HG02798 (cell line): ENCODE measurements at regions not wholly inside any gene's neighbourhood (a gene's known extent, or its start where the extent isn't known, plus 50 kb on each side); places are given as distances from the start of the nearest gene placed in this dataset.
"Not testable (repeated sequence)": the region's sequence is repeated elsewhere in the genome, so short reads cannot be mapped to it uniquely, and the experiment has no call there.

Experiments used
- ATAC-seq: cut with Tn5 transposase; IDR thresholded peaks from one replicate; pipeline ENCODE4 v1.9.1; 2021; ENCODE audit warnings: mild to moderate bottlenecking; ENCODE audit not compliant: unreplicated experiment, poor library complexity

DNA sequence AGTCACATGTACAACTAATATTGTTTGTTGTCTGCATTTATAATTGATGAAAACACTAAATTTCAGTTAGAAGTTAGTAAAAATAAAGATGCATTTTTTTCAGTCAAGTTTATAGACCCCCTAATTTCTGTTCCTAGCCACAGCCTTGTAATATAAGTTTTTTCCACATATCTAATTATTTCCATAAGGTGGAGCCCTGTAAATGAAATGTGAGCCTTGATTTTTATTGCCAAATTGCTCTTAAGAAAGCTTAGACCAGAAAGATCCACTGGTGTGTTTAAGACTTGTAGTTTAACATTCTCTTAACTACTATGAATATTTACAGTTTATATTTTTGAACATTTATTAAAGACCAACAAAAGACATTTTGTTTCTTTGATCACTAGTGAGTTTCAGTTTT lies 322.1 kb upstream of the RGS6 start:
- ATAC-seq: no peak

GRCh38 chr14:71610797-71611196 lies 321.4 kb upstream of the RGS6 start:
- no peak for ATAC-seq

DNA sequence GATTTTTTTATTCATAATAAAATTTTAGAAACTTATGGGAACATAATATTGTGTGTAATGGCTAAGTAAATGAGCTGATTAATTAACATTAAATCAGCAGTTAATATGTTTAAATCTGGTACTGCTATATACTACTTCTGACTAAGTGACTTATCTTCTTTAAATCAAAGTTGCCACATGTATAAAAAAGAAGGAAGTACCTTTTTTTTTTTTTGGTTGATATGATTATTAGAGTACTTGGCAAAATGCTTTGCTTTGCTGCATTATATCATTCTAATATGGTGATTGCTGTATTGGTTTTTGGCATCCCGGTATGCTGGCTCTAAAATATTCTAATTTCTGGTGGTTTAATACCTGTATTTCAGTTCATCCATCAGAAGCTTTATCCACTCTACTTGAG lies 319.1 kb upstream of the RGS6 start:
- ATAC-seq: no peak

DNA sequence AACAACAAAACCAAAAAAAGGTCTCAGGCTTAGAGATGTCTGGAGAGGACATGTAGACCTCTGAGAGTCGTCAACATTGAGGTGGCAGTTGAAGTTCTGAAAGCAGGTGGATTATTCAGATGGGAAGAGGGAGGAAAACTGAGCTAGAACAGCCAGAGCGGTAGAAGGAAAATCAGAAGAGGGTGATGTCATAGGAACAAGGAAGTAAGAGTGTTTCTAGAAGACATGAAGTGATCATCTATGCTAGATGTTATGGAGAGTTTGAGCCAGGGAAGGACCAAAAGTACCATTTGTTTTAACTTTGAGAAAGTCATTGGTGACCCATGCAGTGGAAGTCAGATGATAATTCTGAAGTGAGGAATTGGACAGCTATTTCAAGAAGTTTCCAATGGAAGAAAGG lies 316.2 kb upstream of the RGS6 start:
- ATAC-seq: no peak

- ATAC-seq: peak; percentile 45
Observed at GRCh38 chr14:71618047-71618446, 314.2 kb upstream of the RGS6 start.

DNA sequence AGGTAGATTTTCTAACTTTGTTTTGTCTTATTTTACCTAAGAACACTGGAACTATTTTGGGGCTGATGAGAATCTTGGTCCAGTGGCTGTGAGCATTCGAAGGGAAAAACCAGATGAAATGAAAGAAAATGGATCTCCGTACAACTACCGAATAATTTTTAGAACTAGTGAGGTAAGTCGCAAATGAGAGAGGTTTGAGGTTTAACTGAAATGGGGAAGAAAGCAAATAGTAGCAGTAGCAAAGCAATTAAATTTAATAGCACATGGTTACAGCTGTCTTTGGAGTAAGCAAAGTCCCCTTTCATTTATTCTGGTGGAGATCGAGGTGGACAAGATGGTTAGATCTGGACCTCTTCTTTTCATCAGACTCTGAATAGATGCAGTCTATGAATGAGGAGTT lies 313.5 kb upstream of the RGS6 start:
- ATAC-seq: no peak

DNA sequence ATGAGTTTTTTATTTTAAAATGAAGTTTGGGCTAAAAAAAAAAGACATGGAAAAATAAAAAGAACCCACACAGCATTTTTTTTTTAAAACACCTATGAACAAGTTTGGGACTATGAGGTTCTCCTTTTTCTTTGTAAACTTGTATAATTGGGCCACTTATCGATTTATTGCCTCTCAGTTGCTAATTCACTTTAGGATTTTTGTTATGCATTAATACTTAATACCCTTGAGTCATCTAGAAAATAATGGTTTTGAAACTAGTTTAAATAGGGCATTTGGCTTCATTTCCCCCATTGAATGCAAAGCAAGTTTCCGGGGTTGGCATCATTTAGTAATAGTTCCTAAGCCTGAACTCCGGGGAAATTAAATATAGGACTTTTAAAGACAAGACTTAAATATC lies 312.8 kb upstream of the RGS6 start:
- no peak for ATAC-seq

DNA sequence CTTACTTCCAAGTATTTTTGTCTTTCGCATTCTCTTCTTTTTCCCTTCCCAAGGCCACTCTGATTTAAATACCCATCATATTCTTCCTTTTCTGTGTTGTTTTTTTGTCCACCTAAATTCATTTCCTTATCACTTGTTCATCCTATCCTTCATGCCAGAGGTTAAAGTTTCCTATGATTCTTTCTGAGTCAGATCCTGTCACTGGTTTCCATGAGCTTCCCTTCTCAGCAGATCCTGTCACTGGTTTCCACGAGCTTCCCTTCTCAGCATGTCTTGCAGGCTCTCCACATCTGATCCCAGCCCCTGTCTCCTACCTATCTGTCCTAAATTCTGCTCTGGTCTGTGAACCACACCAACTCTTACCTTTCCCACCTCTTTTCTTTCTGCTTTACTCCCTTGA lies 311.8 kb upstream of the RGS6 start:
- no peak for ATAC-seq

GRCh38 chr14:71621276-71621675 lies 311.0 kb upstream of the RGS6 start:
- no peak for ATAC-seq

GRCh38 chr14:71621980-71622605 lies 310.1 kb upstream of the RGS6 start:
- ATAC-seq: no peak

DNA sequence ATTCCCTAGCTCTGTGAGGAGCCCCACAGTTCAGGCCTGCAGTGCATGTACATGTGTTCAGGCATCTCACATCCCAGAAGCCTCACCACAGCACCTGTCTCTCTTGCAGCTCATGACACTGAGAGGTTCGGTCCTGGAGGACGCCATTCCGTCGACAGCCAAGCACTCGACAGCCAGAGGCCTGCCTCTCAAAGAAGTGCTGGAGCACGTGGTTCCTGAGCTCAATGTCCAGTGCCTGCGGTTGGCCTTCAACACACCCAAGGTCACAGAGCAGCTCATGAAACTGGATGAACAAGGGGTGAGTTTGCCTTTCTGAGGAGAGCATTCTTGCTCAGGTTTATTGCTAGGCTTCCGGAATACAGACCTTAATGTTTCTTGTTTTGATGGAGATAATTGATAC lies 308.3 kb upstream of the RGS6 start:
- no peak for ATAC-seq

DNA sequence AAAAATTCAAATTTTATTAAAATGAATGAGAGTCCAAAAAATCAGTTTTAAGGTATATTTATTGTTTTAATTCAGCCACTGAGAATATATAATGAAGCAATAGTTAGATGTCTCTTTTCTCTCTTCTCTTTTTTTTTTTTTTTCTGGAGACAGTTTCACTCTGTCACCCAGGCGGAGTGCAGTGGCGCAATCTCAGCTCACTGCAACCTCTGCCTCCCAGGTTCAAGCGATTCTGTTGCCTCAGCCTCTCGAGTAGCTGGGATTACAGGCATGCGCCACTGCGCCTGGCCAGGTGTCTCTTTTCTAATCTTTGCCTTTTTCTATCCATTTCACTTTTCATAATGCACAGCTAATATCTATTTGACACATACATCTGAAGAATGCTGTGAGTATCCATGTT lies 307.1 kb upstream of the RGS6 start:
- no peak for ATAC-seq

DNA sequence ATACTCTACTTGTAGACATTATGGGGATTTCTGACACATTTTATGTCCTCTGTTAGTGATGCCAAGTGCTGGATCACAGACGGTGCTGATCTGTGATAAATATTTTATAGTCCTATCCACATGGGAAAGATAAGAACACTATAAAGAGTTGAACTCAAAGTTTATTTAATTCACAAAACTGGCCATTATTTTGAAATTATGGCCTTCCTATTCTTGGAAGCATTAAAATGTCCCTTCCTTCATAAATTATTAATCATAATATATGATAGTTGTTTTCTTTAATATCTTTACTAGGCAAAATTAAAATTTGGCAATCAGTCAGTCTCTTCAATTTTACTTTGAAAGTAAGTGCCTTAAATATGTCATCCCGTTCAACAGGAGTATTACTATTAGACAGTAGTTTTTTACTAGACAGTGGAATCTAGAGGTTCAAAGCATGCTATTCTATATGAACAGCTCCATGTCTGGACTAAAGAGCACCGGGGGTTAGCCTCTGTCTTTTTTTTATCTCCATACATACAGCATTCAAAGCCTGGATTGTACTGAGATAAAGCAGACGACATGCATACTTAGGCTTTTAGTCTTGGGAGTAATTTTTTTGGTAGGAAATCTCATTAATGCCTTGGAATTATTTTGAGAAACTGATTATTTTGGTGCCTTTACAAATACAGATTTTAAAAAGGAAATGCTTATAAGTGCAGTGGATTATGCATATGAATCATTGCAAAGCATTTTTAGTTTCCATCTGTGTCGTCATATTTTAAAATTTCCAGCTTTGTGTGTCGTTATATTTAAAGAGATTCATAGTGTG lies 306.1 kb upstream of the RGS6 start:
- ATAC-seq: no peak

- no peak for ATAC-seq
Observed at GRCh38 chr14:71628433-71628832, 303.8 kb upstream of the RGS6 start.

GRCh38 chr14:71629250-71629649 lies 303.0 kb upstream of the RGS6 start:
- ATAC-seq: no peak

DNA sequence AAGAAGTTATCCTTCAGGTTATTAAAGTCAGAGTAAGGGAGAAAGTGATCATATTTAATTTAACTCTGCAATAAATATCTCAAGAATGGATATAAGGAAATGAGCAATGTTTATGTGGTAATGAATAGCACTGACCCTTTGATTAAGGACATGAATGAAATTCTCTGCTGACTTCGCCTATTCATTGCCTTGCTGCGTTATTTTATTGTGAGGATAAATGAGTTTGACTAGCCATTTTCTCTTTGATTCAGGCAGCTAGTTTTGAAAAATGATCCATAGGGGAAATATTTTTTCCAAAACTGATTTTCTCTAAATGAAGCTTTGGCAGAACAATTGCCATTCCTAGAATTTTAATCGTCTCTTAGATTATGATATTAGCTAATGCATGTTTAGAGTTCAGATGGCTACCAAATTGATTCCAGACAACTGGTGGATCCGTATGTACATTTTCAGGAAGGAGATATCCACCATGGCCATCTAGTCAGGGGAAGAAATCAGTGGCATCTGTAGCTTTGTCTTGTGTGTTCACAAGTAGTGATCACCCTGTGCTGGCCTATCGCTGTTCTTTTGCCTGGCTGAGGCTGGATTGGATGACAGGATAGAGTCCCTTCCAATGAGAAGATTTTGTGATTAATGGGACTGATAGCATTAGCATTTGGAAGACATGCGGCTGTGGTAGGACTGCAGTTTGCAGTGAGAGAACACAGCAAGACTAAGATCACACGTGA lies 302.3 kb upstream of the RGS6 start:
- no peak for ATAC-seq

DNA sequence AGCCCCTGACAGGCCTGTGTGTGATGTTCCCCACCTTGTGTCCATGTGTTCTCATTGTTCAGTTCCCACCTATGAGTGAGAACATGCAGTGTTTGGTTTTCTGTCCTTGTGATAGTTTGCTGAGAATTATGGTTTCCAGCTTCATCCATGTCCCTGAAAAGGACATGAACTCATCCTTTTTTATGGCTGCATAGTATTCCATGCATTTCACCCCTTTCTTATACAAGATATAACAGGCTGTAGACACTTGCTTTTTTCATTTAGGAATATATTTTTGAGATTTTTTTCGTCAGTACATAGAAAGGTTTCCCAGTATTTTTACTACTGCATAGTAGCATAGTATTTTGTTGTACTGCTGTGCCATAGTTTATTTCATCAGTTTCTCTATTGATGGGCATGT lies 301.2 kb upstream of the RGS6 start:
- not testable (repeated sequence) for ATAC-seq

DNA sequence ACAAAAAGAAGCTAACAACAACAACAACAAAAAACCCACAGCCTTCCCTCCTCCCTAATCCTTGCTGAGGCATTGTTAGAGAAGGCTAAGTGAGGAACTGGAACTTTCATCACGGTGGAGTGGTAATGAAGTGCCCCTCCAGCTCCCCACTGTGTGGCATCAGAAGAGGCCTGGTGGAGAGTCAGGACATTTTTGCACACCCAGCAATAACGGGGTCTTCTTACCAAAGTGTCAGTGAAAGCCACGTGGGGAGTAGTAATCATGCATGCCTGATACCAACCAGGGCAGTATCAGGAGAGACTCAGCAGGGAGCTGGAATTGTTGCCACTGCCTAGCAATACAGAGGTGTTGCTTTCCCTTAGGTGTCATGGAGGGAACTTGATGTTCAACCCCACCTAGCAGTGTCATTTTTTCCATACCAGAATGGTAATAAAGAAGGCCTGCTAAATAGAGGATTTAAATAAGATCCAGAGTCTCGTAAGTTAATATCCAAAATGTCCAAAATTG lies 299.7 kb upstream of the RGS6 start:
- ATAC-seq: no peak

DNA sequence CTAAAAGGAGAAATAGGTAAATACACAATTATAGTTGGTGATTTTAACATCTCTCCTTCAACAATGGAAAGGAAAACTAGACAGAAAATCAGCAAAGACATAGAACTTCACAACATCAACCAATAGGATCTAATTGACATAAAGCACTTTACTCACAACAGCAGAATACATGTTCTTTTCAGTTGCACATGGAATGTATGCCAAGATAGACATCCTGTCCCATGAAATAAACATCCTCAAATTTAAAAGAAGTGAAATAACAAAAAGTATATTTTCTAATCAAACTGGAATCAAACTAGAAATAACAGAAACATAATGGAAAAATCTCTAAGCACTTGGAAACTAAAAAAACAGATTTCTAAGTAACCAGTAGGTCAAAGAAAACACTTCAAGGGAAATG lies 296.2 kb upstream of the RGS6 start:
- no peak for ATAC-seq

DNA sequence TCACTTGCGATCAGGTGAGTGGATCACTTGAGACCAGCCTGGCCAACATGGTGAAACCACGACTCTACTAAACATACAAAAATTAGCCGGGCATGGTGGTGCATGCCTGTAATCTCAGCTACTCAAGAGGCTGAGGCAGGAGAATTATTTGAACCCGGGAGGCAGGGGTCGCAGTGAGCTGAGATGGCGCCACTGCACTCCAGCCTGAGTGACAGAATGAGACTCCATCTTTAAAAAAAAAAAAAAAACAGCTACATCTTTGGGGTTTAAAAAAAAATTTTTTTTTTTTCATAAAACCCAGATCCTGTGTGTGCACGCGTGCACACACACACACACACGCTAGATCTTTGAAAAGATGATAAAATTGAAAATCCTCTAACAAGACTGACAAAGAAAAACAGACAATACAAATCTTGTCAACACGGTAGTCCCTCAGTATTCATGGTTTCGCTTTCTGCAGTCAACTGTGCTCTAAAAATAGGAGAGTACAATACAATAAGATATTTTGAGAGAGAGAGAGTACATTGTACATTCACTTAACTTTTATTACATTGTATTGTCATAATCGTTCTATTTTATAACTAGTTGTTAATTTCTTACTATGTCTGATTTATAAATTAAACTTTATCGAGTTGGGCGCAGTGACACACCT lies 295.3 kb upstream of the RGS6 start:
- ATAC-seq: no peak
